GM04503 (cell line): ENCODE measurements at regions not wholly inside any gene's neighbourhood (a gene's known extent, or its start where the extent isn't known, plus 50 kb on each side); places are given as distances from the start of the nearest gene placed in this dataset.

Source experiments
- DNase-seq: peaks from one replicate; pipeline ENCODE4 v3.0.0-alpha.2; 2012; ENCODE audit warnings: low read depth

- DNase-seq = no peak
Observed at GRCh38 chr14:101045511-101045910, 142.0 kb upstream of the RTL1 start.

DNA sequence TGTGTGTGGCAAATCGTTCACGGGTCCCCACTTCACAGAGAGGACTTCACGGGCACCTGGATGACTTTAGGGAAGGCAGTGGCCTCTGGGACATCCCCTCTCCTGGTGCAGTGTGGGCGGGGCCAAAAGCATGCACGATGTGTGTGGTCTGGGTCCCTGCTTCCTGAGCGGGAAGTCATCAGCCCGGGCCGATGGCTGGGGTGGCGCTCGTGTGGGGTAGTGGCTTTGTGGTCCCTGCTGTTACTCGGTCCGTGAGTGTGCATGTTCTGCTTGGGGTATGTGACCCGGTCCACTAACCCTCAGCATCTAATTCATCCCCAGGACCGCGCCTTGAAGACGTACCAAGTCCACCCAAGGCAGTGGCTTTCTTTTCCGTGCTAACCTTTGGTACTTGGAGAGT is 142.5 kb upstream of the RTL1 start:
- no peak for DNase-seq

- DNase-seq = no peak
Observed at GRCh38 chr14:101047326-101047725, 143.8 kb upstream of the RTL1 start.

DNA sequence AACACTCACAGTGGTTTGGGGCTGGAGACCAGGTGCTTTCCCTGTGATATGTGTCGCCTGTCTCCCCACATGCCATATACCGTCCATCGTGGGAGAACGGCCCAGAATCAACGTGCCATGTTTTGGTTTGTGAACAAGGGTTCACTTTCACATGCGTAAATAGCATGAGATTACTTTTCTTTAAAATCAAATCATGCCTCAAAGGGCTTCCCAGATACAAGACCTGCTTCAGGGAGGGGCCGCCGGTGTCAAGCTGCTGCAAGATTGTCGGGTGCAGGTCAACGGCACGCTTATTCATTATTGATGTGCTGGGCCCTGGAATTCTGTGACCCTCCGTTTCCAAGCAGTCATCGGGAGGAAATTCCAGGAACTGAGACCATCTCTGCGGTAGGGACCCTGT is 145.2 kb upstream of the RTL1 start:
- no peak for DNase-seq

GRCh38 chr14:101049511-101049910 is 146.0 kb upstream of the RTL1 start:
- DNase-seq = no peak

- no peak for DNase-seq
Observed at GRCh38 chr14:101049942-101050341, 146.4 kb upstream of the RTL1 start.

DNA sequence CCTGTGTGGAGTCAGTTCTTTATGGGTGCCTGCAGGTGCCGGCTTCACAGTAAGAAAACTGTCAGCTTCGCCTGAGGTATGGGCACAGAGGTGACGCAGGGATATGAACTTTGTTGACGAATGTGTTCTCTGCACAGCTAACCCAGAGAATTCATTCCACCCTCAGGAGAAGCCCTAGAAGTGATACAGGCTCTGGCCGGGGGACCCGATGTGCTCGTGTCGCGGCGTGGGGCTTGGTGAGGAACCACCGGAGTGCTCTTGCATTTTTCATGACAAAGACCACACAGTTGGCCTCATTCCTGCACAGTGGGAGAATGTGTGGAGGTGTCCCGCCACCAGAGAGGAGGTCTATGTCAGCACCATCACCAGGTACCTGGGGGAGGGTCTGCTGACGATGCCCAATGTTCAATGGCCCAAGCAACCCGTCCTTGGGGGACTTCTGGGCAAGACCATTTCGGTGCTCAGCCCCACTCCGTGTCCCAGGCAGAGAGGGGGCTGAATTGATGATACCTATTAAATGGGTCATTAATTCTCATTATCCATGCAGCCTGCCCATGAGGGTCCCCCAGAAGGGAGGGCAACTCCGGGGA is 147.5 kb upstream of the RTL1 start:
- DNase-seq = no peak

DNA sequence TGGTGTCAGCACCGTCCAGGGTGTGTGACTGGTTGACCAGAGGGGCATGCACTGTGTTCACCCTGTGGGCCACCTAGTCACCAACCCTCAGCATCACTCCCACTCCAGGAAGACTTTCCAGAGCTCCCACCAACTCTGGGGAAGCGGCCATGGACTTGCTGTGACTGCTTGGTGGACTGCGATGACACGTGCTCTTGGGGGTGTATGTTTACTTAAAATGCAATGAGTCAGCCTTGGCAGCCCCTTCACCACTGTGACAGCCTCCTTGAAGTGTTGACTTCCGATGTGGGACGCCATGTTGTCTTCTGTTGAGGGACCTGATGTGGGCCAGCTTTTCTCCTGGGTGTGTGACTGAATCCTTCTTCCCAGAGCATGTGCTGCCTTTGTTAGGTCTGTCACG is 151.1 kb upstream of the RTL1 start:
- DNase-seq = no peak

DNA sequence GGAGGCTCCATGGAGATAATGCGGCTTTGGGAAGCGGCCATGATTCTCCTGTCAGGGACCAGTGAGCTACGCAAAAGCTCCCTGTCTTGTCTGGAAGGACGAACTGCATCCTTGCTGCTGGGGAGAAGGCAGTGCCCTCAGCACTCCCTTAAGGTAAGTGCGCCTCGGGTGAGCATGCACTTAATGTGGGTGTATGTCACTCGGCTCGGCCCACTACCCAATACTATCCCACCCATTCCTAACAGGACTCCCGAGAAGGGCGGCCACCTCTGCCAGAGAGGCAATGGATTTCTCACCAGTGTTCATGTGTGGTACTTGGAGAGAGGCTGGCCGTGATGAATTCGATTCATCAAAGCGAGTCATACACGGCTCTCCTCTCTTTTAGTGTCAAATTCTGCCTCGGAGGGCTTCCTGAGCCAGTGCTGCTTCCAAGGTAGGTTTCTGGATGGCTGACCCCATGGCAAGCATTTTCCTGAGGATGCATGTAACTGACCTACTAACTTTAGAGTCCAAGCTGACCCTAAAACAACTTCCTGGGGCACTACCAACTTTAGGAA is 151.7 kb upstream of the RTL1 start:
- no peak for DNase-seq

GRCh38 chr14:101055776-101056374 is 152.4 kb upstream of the RTL1 start:
- no peak for DNase-seq

GRCh38 chr14:101056446-101056845 is 152.9 kb upstream of the RTL1 start:
- no peak for DNase-seq

- DNase-seq = no peak
Observed at GRCh38 chr14:101057394-101057793, 153.9 kb upstream of the RTL1 start.

DNA sequence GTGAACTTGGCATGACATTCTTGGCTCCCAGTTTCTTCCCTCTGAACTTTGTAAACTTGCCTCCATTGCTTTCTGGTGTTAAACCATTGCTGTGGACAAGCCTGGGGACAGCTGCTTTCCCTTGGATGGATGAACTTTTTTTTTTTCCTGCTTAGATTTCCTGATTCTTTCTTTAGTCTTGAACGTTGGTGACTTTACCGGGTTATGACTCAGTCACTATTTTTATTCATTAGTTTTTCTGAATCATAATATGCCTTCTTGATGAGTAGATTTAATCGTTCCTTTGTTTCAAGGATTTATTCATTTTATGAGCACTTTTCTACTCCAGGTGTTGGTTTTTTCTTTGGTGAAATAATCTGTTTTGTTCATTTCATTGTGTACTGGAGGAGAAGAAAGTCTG is 155.0 kb upstream of the RTL1 start:
- DNase-seq = no peak

GRCh38 chr14:101060171-101060601 is 156.7 kb upstream of the RTL1 start:
- no peak for DNase-seq

GRCh38 chr14:101061411-101062064 is 158.0 kb upstream of the RTL1 start:
- no peak for DNase-seq

GRCh38 chr14:101062065-101062450 is 158.5 kb upstream of the RTL1 start:
- DNase-seq = no peak

GRCh38 chr14:101062601-101063000 is 159.1 kb upstream of the RTL1 start:
- DNase-seq = no peak

DNA sequence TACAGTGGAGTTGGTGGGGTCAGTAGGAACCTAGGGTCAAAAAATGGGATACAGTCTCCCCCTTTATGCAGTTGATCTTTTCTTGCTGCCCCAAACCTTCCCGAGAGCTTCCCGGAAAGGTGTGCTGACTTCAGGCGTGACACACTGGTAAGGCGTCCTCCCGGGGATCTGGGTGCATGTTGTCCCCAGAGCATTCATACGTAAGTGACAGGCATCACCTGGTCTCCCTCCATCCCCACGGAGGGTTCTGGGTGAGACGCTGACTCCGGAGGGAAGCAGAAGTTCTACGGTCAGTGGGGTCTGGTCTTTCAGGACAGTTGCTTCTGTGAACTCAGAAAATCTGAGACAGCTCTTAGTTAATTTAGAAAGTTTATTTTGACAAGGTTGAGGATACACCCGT is 159.6 kb upstream of the RTL1 start:
- no peak for DNase-seq

- DNase-seq = no peak
Observed at GRCh38 chr14:101064121-101064661, 160.7 kb upstream of the RTL1 start.

GRCh38 chr14:101064718-101065117 is 161.2 kb upstream of the RTL1 start:
- no peak for DNase-seq

DNA sequence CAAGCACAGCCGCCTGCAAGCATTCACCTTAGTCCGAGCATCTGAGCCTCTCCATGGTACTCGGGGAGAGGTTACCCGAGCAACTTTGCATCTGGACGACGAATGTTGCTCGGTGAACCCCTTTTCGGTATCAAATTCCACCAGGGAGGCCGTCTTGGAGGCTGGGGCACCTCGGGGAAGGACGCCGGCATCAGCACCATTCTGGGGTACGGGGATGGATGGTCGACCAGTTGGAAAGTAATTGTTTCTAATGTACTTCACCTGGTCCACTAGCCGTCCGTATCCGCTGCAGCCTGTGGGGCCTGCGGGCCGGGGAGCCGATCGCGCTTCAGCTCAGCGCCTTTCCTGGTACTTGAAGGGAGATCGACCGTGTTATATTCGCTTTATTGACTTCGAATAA is 161.7 kb upstream of the RTL1 start:
- DNase-seq = no peak

- no peak for DNase-seq
Observed at GRCh38 chr14:101065696-101066694, 162.5 kb upstream of the RTL1 start.
